Neural cell (in vitro differentiated cells): ENCODE measurements at regions not wholly inside any gene's neighbourhood (a gene's known extent, or its start where the extent isn't known, plus 50 kb on each side); places are given as distances from the start of the nearest gene placed in this dataset.

ENCODE experiments used
- H2AFZ ChIP-seq: fragments of 200-600, 300-800 bp; sonication (generic), shearing (Covaris generic); 2 replicates; pipeline ENCODE4 v1.6.0; 2014; ENCODE audit warnings: low read depth, mild to moderate bottlenecking, antibody characterized with exemption, low read length, moderate library complexity
- H3F3A ChIP-seq: fragments of 200-600 bp; shearing (Covaris generic); 2 replicates; pipeline ENCODE4 v1.6.1; 2016; ENCODE audit warnings: mild to moderate bottlenecking, moderate library complexity, mixed read lengths, antibody characterized with exemption, low read length; ENCODE audit not compliant: insufficient read depth, poor library complexity, severe bottlenecking
- H3K27ac ChIP-seq: fragments of 200-600, 300-800 bp; sonication (generic), shearing (Covaris generic); 2 replicates; pipeline ENCODE4 v1.5.1; 2014; ENCODE audit warnings: mild to moderate bottlenecking, low read length, moderate library complexity
- H3K27me3 ChIP-seq: fragments of 300-800, 200-600 bp; sonication (generic), shearing (Covaris generic); 2 replicates; pipeline ENCODE4 v1.6.0; 2014; ENCODE audit warnings: mild to moderate bottlenecking, low read depth, low read length, moderate library complexity; ENCODE audit not compliant: insufficient read depth
- H3K36me3 ChIP-seq: fragments of 300-800, 200-600 bp; sonication (generic), shearing (Covaris generic); 2 replicates; pipeline ENCODE4 v1.5.1; 2014; ENCODE audit warnings: mild to moderate bottlenecking, antibody characterized with exemption, low read length, moderate library complexity; ENCODE audit not compliant: insufficient read depth
- H3K4me2 ChIP-seq: fragments of 300-800, 200-600 bp; sonication (generic), shearing (Covaris generic); 2 replicates; pipeline ENCODE4 v1.6.0; 2014; ENCODE audit warnings: mild to moderate bottlenecking, low read length
- H3K4me3 ChIP-seq: fragments of 300-800, 200-600 bp; sonication (generic), shearing (Covaris generic); 2 replicates; pipeline ENCODE4 v1.5.1; 2014; ENCODE audit warnings: mild to moderate bottlenecking, low read length, moderate library complexity
- H3K79me2 ChIP-seq: fragments of 200-600 bp; shearing (Covaris generic); replicated peaks from 2 replicates; pipeline ENCODE4 v1.6.0; 2014; ENCODE audit warnings: mild to moderate bottlenecking, low read length, moderate library complexity; ENCODE audit not compliant: insufficient read depth
- H3K9ac ChIP-seq: fragments of 300-800, 200-600 bp; sonication (generic), shearing (Covaris generic); 2 replicates; pipeline ENCODE4 v1.6.1; 2016; ENCODE audit warnings: mild to moderate bottlenecking, low read length, mixed read lengths
- H3K9me2 ChIP-seq: fragments of 200-600 bp; shearing (Covaris generic); 2 replicates; pipeline ENCODE4 v1.6.1; 2016; ENCODE audit warnings: mild to moderate bottlenecking, low read length, mixed read lengths; ENCODE audit not compliant: insufficient read depth
- H3K9me3 ChIP-seq: fragments of 200-600, 300-800 bp; sonication (generic), shearing (Covaris generic); 2 replicates; pipeline ENCODE4 v1.6.1; 2016; ENCODE audit warnings: mild to moderate bottlenecking, mixed run types, low read length, moderate library complexity, mixed read lengths
- H4K20me1 ChIP-seq: fragments of 200-600 bp; shearing (Covaris generic); 2 replicates; pipeline ENCODE4 v1.6.1; 2016; ENCODE audit warnings: mild to moderate bottlenecking, mixed run types; ENCODE audit not compliant: insufficient read depth
- CTCF ChIP-seq: fragments of 450-650 bp; IDR thresholded peaks from 2 replicates; pipeline ENCODE4 v1.5.1; 2014; ENCODE audit warnings: antibody characterized with exemption, mild to moderate bottlenecking, moderate library complexity; ENCODE audit not compliant: poor library complexity, severe bottlenecking
- EP300 ChIP-seq: fragments of 450-650 bp; conservative IDR thresholded peaks from 2 replicates; pipeline ENCODE4 v1.6.1; 2014; ENCODE audit warnings: antibody characterized with exemption, mild to moderate bottlenecking, moderate library complexity; ENCODE audit not compliant: poor library complexity, severe bottlenecking
- EZH2 ChIP-seq: fragments of 200-600, 300-800 bp; shearing (Covaris generic), sonication (generic); IDR thresholded peaks from 2 replicates; pipeline ENCODE4 v1.6.1; 2014; ENCODE audit warnings: antibody characterized with exemption, low read length, borderline replicate concordance, mild to moderate bottlenecking; ENCODE audit not compliant: insufficient read depth, poor library complexity, severe bottlenecking
- MXI1 ChIP-seq: fragments of 450-650 bp; conservative IDR thresholded peaks from 2 replicates; pipeline ENCODE4 v1.6.1; 2014; ENCODE audit warnings: antibody characterized with exemption, mild to moderate bottlenecking; ENCODE audit not compliant: poor library complexity, severe bottlenecking
- POLR2AphosphoS5 ChIP-seq: IDR thresholded peaks from 2 replicates; pipeline ENCODE4 v1.6.1; 2012
- RAD21 ChIP-seq: fragments of 450-650 bp; conservative IDR thresholded peaks from 2 replicates; pipeline ENCODE4 v1.6.1; 2014; ENCODE audit warnings: antibody characterized with exemption, mild to moderate bottlenecking, moderate library complexity
- REST ChIP-seq: IDR thresholded peaks from 2 replicates; pipeline ENCODE4 v1.6.1; 2012; ENCODE audit warnings: borderline replicate concordance
- SMC3 ChIP-seq: fragments of 450-650 bp; conservative IDR thresholded peaks from 2 replicates; pipeline ENCODE4 v1.6.1; 2014; ENCODE audit warnings: antibody characterized with exemption, mild to moderate bottlenecking, moderate library complexity; ENCODE audit not compliant: poor library complexity
- TAF1 ChIP-seq: IDR thresholded peaks from 2 replicates; pipeline ENCODE4 v1.6.1; 2012; ENCODE audit warnings: low read depth

- Histone ChIP-seq H3F3A (no peaks in the 10 kb centered on the region), H4K20me1 (no peaks in the 10 kb centered on the region), H3K9ac (no peak overlapping the region), H3K79me2 (no peaks in the 10 kb centered on the region), H3K4me2 (no peak overlapping the region), H3K27ac (no peak overlapping the region), H3K9me2 (no peaks in the 10 kb centered on the region), H2AFZ (no peak overlapping the region), H3K36me3 (no peaks in the 10 kb centered on the region), H3K4me3 (no peak overlapping the region), H3K27me3 (no peaks in the 10 kb centered on the region), H3K9me3 (no peaks in the 10 kb centered on the region)
- no peak for TF ChIP-seq EP300
- TF ChIP-seq POLR2AphosphoS5, result no peak
- TF ChIP-seq EZH2, result no peak
- TF ChIP-seq CTCF, result no peak
- TF ChIP-seq REST, result no peak
These were observed 103.5 kb upstream of the CCDC54 start for GRCh38 chr3:107273771-107274170.

- H3K9me3 ChIP-seq, result no peaks in the 10 kb centered on the region
- H4K20me1 ChIP-seq, result no peaks in the 10 kb centered on the region
- H3K27ac ChIP-seq, result no peak overlapping the region
- no peak overlapping the region for H3K9ac ChIP-seq
- no peaks in the 10 kb centered on the region for H3K9me2 ChIP-seq
- H3F3A ChIP-seq, result no peaks in the 10 kb centered on the region
- H3K36me3 ChIP-seq, result no peaks in the 10 kb centered on the region
- no peak overlapping the region for H3K4me2 ChIP-seq
- no peak overlapping the region for H2AFZ ChIP-seq
- TF ChIP-seq SMC3 (no peak), TAF1 (no peak), POLR2AphosphoS5 (no peak), RAD21 (no peak), CTCF (no peak), EP300 (no peak), EZH2 (no peak), REST (no peak), MXI1 (no peak)
- H3K27me3 ChIP-seq, result no peaks in the 10 kb centered on the region
- H3K4me3 ChIP-seq, result no peak overlapping the region
- no peaks in the 10 kb centered on the region for H3K79me2 ChIP-seq
These were observed 101.7 kb upstream of the CCDC54 start for GRCh38 chr3:107275511-107275910.
